ENCODE measurements at regions not wholly inside any gene's neighbourhood (a gene's known extent, or its start where the extent isn't known, plus 50 kb on each side); places are given as distances from the start of the nearest gene placed in this dataset.
"Not testable (repeated sequence)": the region's sequence is repeated elsewhere in the genome, so short reads cannot be mapped to it uniquely, and the experiment has no call there.

- DNase-seq (ENCODE audit: low read depth in 4 of 4, low spot score in 1 of 4) = peak; percentile 99 to 100 (median 100)
These were observed 121.3 kb upstream of the FBXO28 start for GRCh38 chr1:223992456-223993246.

GRCh38 chr1:223991297-223991857 is 122.5 kb upstream of the FBXO28 start:
- not testable (repeated sequence) for DNase-seq (ENCODE audit: low read depth in 4 of 4, low spot score in 1 of 4)

GRCh38 chr1:223961985-223962384 is 116.2 kb upstream of the TP53BP2 start:
- not testable (repeated sequence) for DNase-seq (ENCODE audit: low read depth in 4 of 4, low spot score in 1 of 4)

- DNase-seq (ENCODE audit: low read depth in 4 of 4, low spot score in 1 of 4) = not testable (repeated sequence)
These were observed 107.1 kb upstream of the TP53BP2 start for GRCh38 chr1:223952801-223953200.

- not testable (repeated sequence) for DNase-seq (ENCODE audit: low read depth in 4 of 4, low spot score in 1 of 4)
These were observed 105.8 kb upstream of the TP53BP2 start for GRCh38 chr1:223951551-223951950.

- not testable (repeated sequence) for DNase-seq (ENCODE audit: low read depth in 4 of 4, low spot score in 1 of 4)
These were observed 104.2 kb upstream of the TP53BP2 start for GRCh38 chr1:223949944-223950343.

- not testable (repeated sequence) for DNase-seq (ENCODE audit: low read depth in 4 of 4, low spot score in 1 of 4)
These were observed 102.3 kb upstream of the TP53BP2 start for GRCh38 chr1:223948041-223948440.

GRCh38 chr1:223936592-223936991 is 90.8 kb upstream of the TP53BP2 start:
- not testable (repeated sequence) for DNase-seq (ENCODE audit: low read depth in 4 of 4, low spot score in 1 of 4)

GRCh38 chr1:223931476-223931875 is 85.7 kb upstream of the TP53BP2 start:
- DNase-seq (ENCODE audit: low read depth in 4 of 4, low spot score in 1 of 4) = not testable (repeated sequence)

- not testable (repeated sequence) for DNase-seq (ENCODE audit: low read depth in 4 of 4, low spot score in 1 of 4)
These were observed 75.1 kb upstream of the TP53BP2 start for GRCh38 chr1:223920805-223921204.

- DNase-seq (ENCODE audit: low read depth in 4 of 4, low spot score in 1 of 4) = not testable (repeated sequence)
These were observed 69.7 kb upstream of the TP53BP2 start for GRCh38 chr1:223915476-223915875.

- DNase-seq (ENCODE audit: low read depth in 4 of 4, low spot score in 1 of 4) = not testable (repeated sequence)
These were observed 68.0 kb upstream of the TP53BP2 start for GRCh38 chr1:223913715-223914114.

GRCh38 chr1:223907943-223908587 is 62.3 kb upstream of the TP53BP2 start:
- not testable (repeated sequence) for DNase-seq (ENCODE audit: low read depth in 4 of 4, low spot score in 1 of 4)

- not testable (repeated sequence) for DNase-seq (ENCODE audit: low read depth in 4 of 4, low spot score in 1 of 4)
These were observed 57.5 kb upstream of the TP53BP2 start for GRCh38 chr1:223903221-223903620.

GRCh38 chr1:223899775-223900174 is 54.0 kb upstream of the TP53BP2 start:
- not testable (repeated sequence) for DNase-seq (ENCODE audit: low read depth in 4 of 4, low spot score in 1 of 4)

GRCh38 chr1:223897097-223897496 is 51.4 kb upstream of the TP53BP2 start:
- not testable (repeated sequence) for DNase-seq (ENCODE audit: low read depth in 4 of 4, low spot score in 1 of 4)

GRCh38 chr1:223895950-223896349 is 50.2 kb upstream of the TP53BP2 start:
- DNase-seq (ENCODE audit: low read depth in 4 of 4, low spot score in 1 of 4) = not testable (repeated sequence)
